HepG2 (cell line): ENCODE measurements at regions not wholly inside any gene's neighbourhood (a gene's known extent, or its start where the extent isn't known, plus 50 kb on each side); places are given as distances from the start of the nearest gene placed in this dataset.

Experiments
- ARNT ChIP-seq: fragments of 450-650 bp; IDR thresholded peaks from 2 replicates; pipeline ENCODE4 v1.6.1; 2017
- SRF ChIP-seq: IDR thresholded peaks from 2 replicates; pipeline ENCODE4 v1.6.1; 2011; ENCODE audit warnings: mild to moderate bottlenecking, low read depth, low read length, moderate library complexity

DNA sequence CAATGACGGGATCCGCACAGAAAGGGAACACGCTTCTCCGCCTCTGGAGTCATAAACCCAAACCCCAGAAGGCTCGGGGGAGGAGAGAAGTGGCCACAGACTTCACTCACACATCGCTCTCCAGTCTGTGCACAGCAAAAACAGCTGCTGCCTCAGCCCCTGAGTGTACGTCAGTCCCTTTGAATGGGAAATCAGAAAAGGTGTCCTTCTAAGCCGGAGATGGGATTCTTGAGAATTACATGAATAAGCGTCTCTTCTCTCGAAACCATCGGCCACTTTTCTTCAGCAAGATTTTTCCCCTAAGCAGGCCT lies 78.3 kb downstream of the PDCL3 start:
- TF ChIP-seq ARNT (no peak), SRF (no peak)
